H9 (cell line): ENCODE measurements at regions not wholly inside any gene's neighbourhood (a gene's known extent, or its start where the extent isn't known, plus 50 kb on each side); places are given as distances from the start of the nearest gene placed in this dataset.

Experiments used
- DNase-seq: peaks from one replicate; pipeline ENCODE4 v3.0.0-alpha.2; 2017
- H2AFZ ChIP-seq: one replicate; pipeline ENCODE4 v1.6.1; 2013; ENCODE audit warnings: mild to moderate bottlenecking, low read length, control low read depth, moderate library complexity
- H2AK5ac ChIP-seq: 2 replicates; pipeline ENCODE4 v1.6.1; 2013; ENCODE audit warnings: low read length, control low read depth, mixed read lengths; ENCODE audit not compliant: insufficient read length
- H2BK120ac ChIP-seq: one replicate; pipeline ENCODE4 v1.6.1; 2013; ENCODE audit warnings: low read depth, mild to moderate bottlenecking, low read length, control low read depth, inconsistent platforms; ENCODE audit not compliant: poor library complexity, severe bottlenecking
- H2BK12ac ChIP-seq: 2 replicates; pipeline ENCODE4 v1.6.1; 2013; ENCODE audit warnings: low read length, control low read depth, mixed read lengths, low read depth; ENCODE audit not compliant: insufficient read length
- H2BK15ac ChIP-seq: 2 replicates; pipeline ENCODE4 v1.6.1; 2013; ENCODE audit warnings: low read depth, low read length, control low read depth
- H2BK20ac ChIP-seq: one replicate; pipeline ENCODE4 v1.6.1; 2013; ENCODE audit warnings: low read depth, mild to moderate bottlenecking, low read length, control low read depth, inconsistent platforms; ENCODE audit not compliant: poor library complexity, severe bottlenecking
- H2BK5ac ChIP-seq: 2 replicates; pipeline ENCODE4 v1.6.1; 2013; ENCODE audit warnings: low read length, control low read depth, mixed read lengths; ENCODE audit not compliant: insufficient read length
- H3K14ac ChIP-seq: 2 replicates; pipeline ENCODE4 v1.6.1; 2013; ENCODE audit warnings: low read length, control low read depth; ENCODE audit not compliant: insufficient read depth
- H3K18ac ChIP-seq: 2 replicates; pipeline ENCODE4 v1.6.1; 2013; ENCODE audit warnings: low read depth, mild to moderate bottlenecking, mixed read lengths, low read length, control low read depth; ENCODE audit not compliant: insufficient read length
- H3K23ac ChIP-seq: 2 replicates; pipeline ENCODE4 v1.6.1; 2013; ENCODE audit warnings: low read length, control low read depth, mixed read lengths, low read depth; ENCODE audit not compliant: insufficient read length
- H3K23me2 ChIP-seq: 2 replicates; pipeline ENCODE4 v1.6.1; 2013; ENCODE audit warnings: low read depth, mild to moderate bottlenecking, mixed read lengths, low read length, control low read depth; ENCODE audit not compliant: insufficient read length, poor library complexity, severe bottlenecking
- H3K27ac ChIP-seq: 2 replicates; pipeline ENCODE4 v1.5.1; 2013; ENCODE audit warnings: low read length, control low read depth, mixed read lengths, low read depth; ENCODE audit not compliant: insufficient read length
- H3K27me3 ChIP-seq: 2 replicates; pipeline ENCODE4 v1.6.1; 2013; ENCODE audit warnings: low read length, control low read depth, inconsistent platforms; ENCODE audit not compliant: insufficient read depth
- H3K4ac ChIP-seq: 2 replicates; pipeline ENCODE4 v1.6.1; 2013; ENCODE audit warnings: low read depth, mild to moderate bottlenecking, control low read depth, inconsistent platforms, low read length, moderate library complexity
- H3K4me1 ChIP-seq: 2 replicates; pipeline ENCODE4 v1.6.1; 2013; ENCODE audit warnings: low read length, control low read depth, inconsistent platforms; ENCODE audit not compliant: insufficient read depth
- H3K4me2 ChIP-seq: 2 replicates; pipeline ENCODE4 v1.6.1; 2013; ENCODE audit warnings: low read length, control low read depth, mixed read lengths; ENCODE audit not compliant: insufficient read length, insufficient read depth
- H3K56ac ChIP-seq: 2 replicates; pipeline ENCODE4 v1.6.1; 2013; ENCODE audit warnings: low read depth, mild to moderate bottlenecking, mixed read lengths, low read length, control low read depth; ENCODE audit not compliant: insufficient read length
- H3K79me1 ChIP-seq: 2 replicates; pipeline ENCODE4 v1.6.1; 2013; ENCODE audit warnings: low read depth, mild to moderate bottlenecking, moderate library complexity, low read length, control low read depth, inconsistent platforms; ENCODE audit not compliant: insufficient read depth, poor library complexity, severe bottlenecking
- H3K79me2 ChIP-seq: 2 replicates; pipeline ENCODE4 v1.6.1; 2013; ENCODE audit warnings: low read length, control low read depth, inconsistent platforms; ENCODE audit not compliant: insufficient read depth
- H3K9ac ChIP-seq: 2 replicates; pipeline ENCODE4 v1.6.1; 2013; ENCODE audit warnings: low read length, control low read depth, mixed read lengths; ENCODE audit not compliant: insufficient read length; ENCODE audit errors: extremely low read depth
- H3K9me3 ChIP-seq: one replicate; pipeline ENCODE4 v1.6.1; 2013; ENCODE audit warnings: low read depth, low read length, inconsistent platforms; ENCODE audit not compliant: control insufficient read depth
- H3T11ph ChIP-seq: one replicate; pipeline ENCODE4 v1.6.1; 2013; ENCODE audit warnings: mild to moderate bottlenecking, low read length, control low read depth, inconsistent platforms
- H4K20me1 ChIP-seq: one replicate; pipeline ENCODE4 v1.6.1; 2013; ENCODE audit not compliant: control insufficient read depth, insufficient read length, insufficient read depth
- H4K5ac ChIP-seq: 2 replicates; pipeline ENCODE4 v1.6.1; 2013; ENCODE audit warnings: low read depth, mild to moderate bottlenecking, mixed read lengths, low read length, control low read depth; ENCODE audit not compliant: insufficient read length
- H4K8ac ChIP-seq: replicated peaks from 2 replicates; pipeline ENCODE4 v1.6.1; 2013; ENCODE audit warnings: low read length, control low read depth, mixed read lengths, low read depth; ENCODE audit not compliant: insufficient read length
- H4K91ac ChIP-seq: 2 replicates; pipeline ENCODE4 v1.6.1; 2013; ENCODE audit warnings: low read depth, mild to moderate bottlenecking, moderate library complexity, mixed read lengths, low read length, control low read depth; ENCODE audit not compliant: insufficient read length
- H3K27ac Mint-ChIP-seq, 3 experiments: 2 replicates in 2 of 3; 3 replicates in 1 of 3; pipeline ENCODE4 v1.8.0; 2020 to 2021; ENCODE audit warnings: mixed read lengths in 3 of 3, mild to moderate bottlenecking in 1 of 3, moderate library complexity in 1 of 3
- H3K27me3 Mint-ChIP-seq: 2 replicates; pipeline ENCODE4 v1.8.0; 2021; ENCODE audit warnings: low read depth, mild to moderate bottlenecking, moderate library complexity, mixed read lengths
- H3K36me3 Mint-ChIP-seq, 3 experiments: 2 replicates in 2 of 3; 3 replicates in 1 of 3; pipeline ENCODE4 v1.8.0; 2020 to 2021; ENCODE audit warnings: low read depth in 3 of 3, mixed read lengths in 3 of 3; ENCODE audit not compliant: insufficient read depth in 1 of 3
- H3K4me1 Mint-ChIP-seq, 2 experiments: 2 replicates each; pipeline ENCODE4 v1.8.0; 2020; ENCODE audit warnings: mixed read lengths in 2 of 2
- H3K4me3 Mint-ChIP-seq, 2 experiments: 2 replicates in 1 of 2; 3 replicates in 1 of 2; pipeline ENCODE4 v1.8.0; 2020 to 2021; ENCODE audit warnings: mild to moderate bottlenecking in 2 of 2, mixed read lengths in 2 of 2, moderate library complexity in 1 of 2
- H3K9me3 Mint-ChIP-seq, 2 experiments: 2 replicates in 1 of 2; 3 replicates in 1 of 2; pipeline ENCODE4 v1.8.0; 2020; ENCODE audit warnings: mild to moderate bottlenecking in 2 of 2, mixed read lengths in 2 of 2, moderate library complexity in 1 of 2
- WGBS: extraction: QIAGEN DNeasy Blood & Tissue Kit; methylation state at CpG from one replicate; pipeline ENCODE4 v1.1.7; 2013; ENCODE audit warnings: missing lambda C conversion rate, low lambda C conversion rate, mixed read lengths; ENCODE audit not compliant: insufficient read length; ENCODE audit errors: extremely low coverage; 5-methylcytosine and 5-hydroxymethylcytosine counted together
- TF ChIP-seq, protein P1 (sequence below): fragments of 200-600 bp; sonication (generic); conservative IDR thresholded peaks from 3 replicates; pipeline ENCODE4 v1.8.0; 2021; ENCODE audit warnings: antibody characterized with exemption, mild to moderate bottlenecking

DNA sequence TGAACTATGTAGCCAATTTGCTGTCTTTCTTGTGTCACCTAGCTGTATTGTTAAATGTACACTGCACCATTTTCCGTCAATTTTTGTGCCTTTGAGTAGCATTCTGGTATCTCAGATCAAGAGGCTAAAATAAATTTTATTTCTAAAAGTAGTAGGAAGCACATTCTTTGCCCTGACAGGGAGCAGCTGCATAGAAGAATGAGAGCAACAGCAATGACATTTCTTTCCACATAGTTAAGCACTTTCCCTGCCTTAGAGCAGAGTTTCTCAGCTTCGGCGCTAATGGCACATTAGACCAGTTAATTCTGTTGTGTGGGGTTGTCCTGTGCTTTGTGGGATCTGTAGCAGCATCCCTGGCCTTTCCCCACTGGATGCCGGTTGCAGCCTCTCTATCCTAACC is 173.9 kb downstream of the CHIC2 start:
- H3K23me2 ChIP-seq, result no peaks in the 10 kb centered on the region
- no peaks in the 10 kb centered on the region for H4K20me1 ChIP-seq
- TF ChIP-seq, protein P1, sequence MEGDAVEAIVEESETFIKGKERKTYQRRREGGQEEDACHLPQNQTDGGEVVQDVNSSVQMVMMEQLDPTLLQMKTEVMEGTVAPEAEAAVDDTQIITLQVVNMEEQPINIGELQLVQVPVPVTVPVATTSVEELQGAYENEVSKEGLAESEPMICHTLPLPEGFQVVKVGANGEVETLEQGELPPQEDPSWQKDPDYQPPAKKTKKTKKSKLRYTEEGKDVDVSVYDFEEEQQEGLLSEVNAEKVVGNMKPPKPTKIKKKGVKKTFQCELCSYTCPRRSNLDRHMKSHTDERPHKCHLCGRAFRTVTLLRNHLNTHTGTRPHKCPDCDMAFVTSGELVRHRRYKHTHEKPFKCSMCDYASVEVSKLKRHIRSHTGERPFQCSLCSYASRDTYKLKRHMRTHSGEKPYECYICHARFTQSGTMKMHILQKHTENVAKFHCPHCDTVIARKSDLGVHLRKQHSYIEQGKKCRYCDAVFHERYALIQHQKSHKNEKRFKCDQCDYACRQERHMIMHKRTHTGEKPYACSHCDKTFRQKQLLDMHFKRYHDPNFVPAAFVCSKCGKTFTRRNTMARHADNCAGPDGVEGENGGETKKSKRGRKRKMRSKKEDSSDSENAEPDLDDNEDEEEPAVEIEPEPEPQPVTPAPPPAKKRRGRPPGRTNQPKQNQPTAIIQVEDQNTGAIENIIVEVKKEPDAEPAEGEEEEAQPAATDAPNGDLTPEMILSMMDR, result no peak
- no peak overlapping the region for H3K9ac ChIP-seq
- Mint-ChIP-seq H3K9me3 (no peaks in the 10 kb centered on the region), H3K4me3 (no peak overlapping the region), H3K27ac (no peak overlapping the region), H3K27me3 (peaks cover 1% of the 10 kb centered on the region; the same call in 1 of the 2 replicates), H3K4me1 (peaks cover 7 to 9% of the 10 kb centered on the region in 2 experiments), H3K36me3 (no peaks in the 10 kb centered on the region)
- no peaks in the 10 kb centered on the region for H3K79me2 ChIP-seq
- no peaks in the 10 kb centered on the region for H3K27me3 ChIP-seq
- no peak overlapping the region for H3K4me2 ChIP-seq
- no peak overlapping the region for H2BK5ac ChIP-seq
- H3T11ph ChIP-seq, result no peak overlapping the region
- no peak overlapping the region for H3K4ac ChIP-seq
- no peak overlapping the region for H3K18ac ChIP-seq
- H2BK20ac ChIP-seq, result no peak overlapping the region
- no peak overlapping the region for H2BK12ac ChIP-seq
- H3K79me1 ChIP-seq, result no peaks in the 10 kb centered on the region
- DNase-seq, result no peak
- H2AFZ ChIP-seq, result no peak overlapping the region
- H3K56ac ChIP-seq, result no peak overlapping the region
- no peak overlapping the region for H2BK15ac ChIP-seq
- H3K4me1 ChIP-seq, result no peaks in the 10 kb centered on the region
- no peak overlapping the region for H3K14ac ChIP-seq
- no peak overlapping the region for H4K8ac ChIP-seq
- H2BK120ac ChIP-seq, result no peak overlapping the region
- no peak overlapping the region for H2AK5ac ChIP-seq
- H3K23ac ChIP-seq, result no peak overlapping the region
- no peaks in the 10 kb centered on the region for H3K9me3 ChIP-seq
- H3K27ac ChIP-seq, result no peak overlapping the region
- H4K5ac ChIP-seq, result no peak overlapping the region
- WGBS, result no CpG with 5 or more reads among the region's 4 CpGs
- H4K91ac ChIP-seq, result no peak overlapping the region
